ENCODE measurements at regions not wholly inside any gene's neighbourhood (a gene's known extent, or its start where the extent isn't known, plus 50 kb on each side); places are given as distances from the start of the nearest gene placed in this dataset.
"Not testable (repeated sequence)": the region's sequence is repeated elsewhere in the genome, so short reads cannot be mapped to it uniquely, and the experiment has no call there.

DNA sequence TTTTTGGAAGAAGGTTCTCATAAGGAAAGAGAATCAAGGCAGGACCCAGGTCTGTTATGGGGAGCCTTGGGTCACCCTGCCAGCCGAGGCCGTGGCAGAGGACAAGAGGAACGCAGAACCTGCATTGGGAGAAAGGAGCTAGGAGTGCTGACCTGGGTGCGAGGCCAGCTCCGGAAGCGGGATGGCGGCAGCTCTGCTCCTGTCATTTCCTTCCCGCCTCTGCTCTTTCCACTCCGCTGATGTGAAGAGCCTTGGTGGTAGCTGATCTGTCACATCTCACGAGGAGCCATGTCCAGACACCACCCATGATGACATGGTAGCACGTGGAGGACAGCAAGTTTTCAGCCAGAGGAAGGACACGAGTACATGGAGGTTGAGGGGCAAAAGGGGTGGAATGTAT, 109.5 kb upstream of the COL5A1 start:
- peaks cover 30% of the 10 kb centered on the region for H3K9me3 Mint-ChIP-seq
- H2AFZ ChIP-seq (replicated peaks), result no peak overlapping the region
- TF ChIP-seq EZH2 (IDR thresholded peaks at IDR 0.05) (no peak), EZH2phosphoT487 (IDR thresholded peaks at IDR 0.05) (no peak)
- TF ChIP-seq, protein P1, sequence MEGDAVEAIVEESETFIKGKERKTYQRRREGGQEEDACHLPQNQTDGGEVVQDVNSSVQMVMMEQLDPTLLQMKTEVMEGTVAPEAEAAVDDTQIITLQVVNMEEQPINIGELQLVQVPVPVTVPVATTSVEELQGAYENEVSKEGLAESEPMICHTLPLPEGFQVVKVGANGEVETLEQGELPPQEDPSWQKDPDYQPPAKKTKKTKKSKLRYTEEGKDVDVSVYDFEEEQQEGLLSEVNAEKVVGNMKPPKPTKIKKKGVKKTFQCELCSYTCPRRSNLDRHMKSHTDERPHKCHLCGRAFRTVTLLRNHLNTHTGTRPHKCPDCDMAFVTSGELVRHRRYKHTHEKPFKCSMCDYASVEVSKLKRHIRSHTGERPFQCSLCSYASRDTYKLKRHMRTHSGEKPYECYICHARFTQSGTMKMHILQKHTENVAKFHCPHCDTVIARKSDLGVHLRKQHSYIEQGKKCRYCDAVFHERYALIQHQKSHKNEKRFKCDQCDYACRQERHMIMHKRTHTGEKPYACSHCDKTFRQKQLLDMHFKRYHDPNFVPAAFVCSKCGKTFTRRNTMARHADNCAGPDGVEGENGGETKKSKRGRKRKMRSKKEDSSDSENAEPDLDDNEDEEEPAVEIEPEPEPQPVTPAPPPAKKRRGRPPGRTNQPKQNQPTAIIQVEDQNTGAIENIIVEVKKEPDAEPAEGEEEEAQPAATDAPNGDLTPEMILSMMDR (IDR thresholded peaks at IDR 0.05), result no peak
- no peaks in the 10 kb centered on the region for H3F3A ChIP-seq (ENCODE audit: low read depth)
- no peak overlapping the region for H3K4me3 ChIP-seq
- H3K36me3 Mint-ChIP-seq, result no peaks in the 10 kb centered on the region
- no peak for DNase-seq (ENCODE audit: low spot score)
- H3K27ac Mint-ChIP-seq, result no peak overlapping the region
- H3K4me1 ChIP-seq, result no peaks in the 10 kb centered on the region
- no peaks in the 10 kb centered on the region for H4K20me1 ChIP-seq (ENCODE audit: low read depth)
- no peak overlapping the region for H3K4me2 ChIP-seq
- no peak overlapping the region for H3K4me3 Mint-ChIP-seq
- H3K79me2 ChIP-seq (ENCODE audit: low read depth), result no peaks in the 10 kb centered on the region
- H3K9ac ChIP-seq, result no peak overlapping the region
- H3K27me3 ChIP-seq, result no peaks in the 10 kb centered on the region
- peaks cover 10% of the 10 kb centered on the region for H3K27me3 Mint-ChIP-seq (ENCODE audit: insufficient read depth, low read depth)
- no peaks in the 10 kb centered on the region for H3K9me3 ChIP-seq (ENCODE audit: low read depth)
- H3K4me1 Mint-ChIP-seq, result no peaks in the 10 kb centered on the region
- H3K36me3 ChIP-seq, result no peaks in the 10 kb centered on the region
- no peak overlapping the region for H3K27ac ChIP-seq

DNA sequence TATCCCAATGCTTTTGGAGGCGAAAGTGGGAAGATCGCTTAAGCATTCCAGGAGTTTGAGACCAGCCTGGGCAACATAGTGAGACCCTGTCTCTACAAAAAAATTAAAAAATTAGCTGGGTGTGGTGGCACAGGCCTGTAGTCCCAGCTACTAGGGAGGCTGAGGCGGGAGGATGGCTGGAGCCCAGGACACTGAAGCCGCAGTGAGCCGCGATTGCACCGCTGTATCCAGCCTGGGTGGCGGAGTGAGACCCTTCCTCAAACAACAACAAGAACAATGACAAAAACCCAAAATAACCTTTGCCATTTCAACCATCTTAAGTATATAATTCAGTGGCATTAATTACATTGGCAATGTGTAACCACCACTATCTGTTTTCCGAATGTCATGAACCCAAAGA, 108.9 kb upstream of the COL5A1 start:
- H3K79me2 ChIP-seq (ENCODE audit: low read depth); H3K4me1 Mint-ChIP-seq; H3K27me3 Mint-ChIP-seq (ENCODE audit: insufficient read depth, low read depth); H3K36me3 ChIP-seq; H3K4me1 ChIP-seq; H3K4me3 ChIP-seq; H3K4me2 ChIP-seq; H3F3A ChIP-seq (ENCODE audit: low read depth); H3K9me3 ChIP-seq (ENCODE audit: low read depth); H2AFZ ChIP-seq (replicated peaks); H3K27ac ChIP-seq; DNase-seq (ENCODE audit: low spot score); H3K27ac Mint-ChIP-seq; H3K36me3 Mint-ChIP-seq; H3K27me3 ChIP-seq; H3K9ac ChIP-seq; H4K20me1 ChIP-seq (ENCODE audit: low read depth); H3K4me3 Mint-ChIP-seq: not testable (repeated sequence)
- peaks cover 30% of the 10 kb centered on the region for H3K9me3 Mint-ChIP-seq

DNA sequence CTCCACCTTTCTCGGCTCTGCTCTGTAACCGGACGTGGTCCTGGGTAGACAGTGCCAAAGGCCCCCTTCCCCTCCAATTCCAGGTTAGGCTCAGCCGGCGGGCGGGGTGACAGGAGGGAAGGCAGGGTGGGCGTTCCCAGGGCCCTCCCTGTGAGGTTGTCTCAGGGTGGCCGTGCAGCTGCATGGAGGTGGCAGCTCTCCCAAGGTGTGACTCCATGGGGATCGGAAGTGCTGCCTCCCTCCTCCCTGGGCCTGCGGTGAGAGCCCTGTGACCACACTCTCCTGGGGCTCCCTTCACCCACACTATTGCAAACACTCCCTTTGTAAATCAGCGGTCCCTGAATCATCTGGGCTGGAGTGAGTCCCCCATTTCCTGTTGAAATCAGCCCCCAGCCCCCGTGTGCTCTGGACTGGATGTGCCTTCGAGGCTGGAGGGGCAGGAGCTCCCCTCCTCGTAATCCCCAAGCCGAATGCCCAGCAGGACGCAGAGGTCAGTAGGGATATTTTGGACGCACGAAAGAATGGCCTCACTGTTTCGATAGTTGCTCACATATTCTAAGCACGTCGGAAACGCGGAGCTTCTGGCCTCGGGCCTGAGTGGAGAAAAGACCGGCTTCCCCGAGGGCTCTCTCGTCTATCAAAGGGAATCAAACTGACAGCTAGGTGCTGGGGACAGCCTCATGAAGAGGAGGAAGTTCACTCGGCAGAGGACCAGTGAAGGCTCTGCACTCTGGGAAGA, 107.6 kb upstream of the COL5A1 start:
- H3K36me3 Mint-ChIP-seq, result no peaks in the 10 kb centered on the region
- Histone ChIP-seq H3K36me3 (no peaks in the 10 kb centered on the region), H3K9ac (no peak overlapping the region), H2AFZ (replicated peaks) (no peak overlapping the region), H3K4me1 (no peaks in the 10 kb centered on the region), H4K20me1 (ENCODE audit: low read depth) (no peaks in the 10 kb centered on the region), H3K27ac (no peak overlapping the region), H3K4me2 (no peak overlapping the region), H3K79me2 (ENCODE audit: low read depth) (no peaks in the 10 kb centered on the region), H3F3A (ENCODE audit: low read depth) (no peaks in the 10 kb centered on the region), H3K27me3 (no peaks in the 10 kb centered on the region), H3K4me3 (no peak overlapping the region), H3K9me3 (ENCODE audit: low read depth) (no peaks in the 10 kb centered on the region)
- peaks cover 5% of the 10 kb centered on the region for H3K4me1 Mint-ChIP-seq
- H3K27ac Mint-ChIP-seq, result no peak overlapping the region
- TF ChIP-seq, protein P1 (IDR thresholded peaks at IDR 0.05), result no peak
- TF ChIP-seq EZH2 (IDR thresholded peaks at IDR 0.05), result no peak
- TF ChIP-seq EZH2phosphoT487 (IDR thresholded peaks at IDR 0.05), result no peak
- peaks cover 5% of the 10 kb centered on the region for H3K27me3 Mint-ChIP-seq (ENCODE audit: insufficient read depth, low read depth)
- no peak for DNase-seq (ENCODE audit: low spot score)
- peaks cover 19% of the 10 kb centered on the region for H3K9me3 Mint-ChIP-seq
- no peak overlapping the region for H3K4me3 Mint-ChIP-seq

DNA sequence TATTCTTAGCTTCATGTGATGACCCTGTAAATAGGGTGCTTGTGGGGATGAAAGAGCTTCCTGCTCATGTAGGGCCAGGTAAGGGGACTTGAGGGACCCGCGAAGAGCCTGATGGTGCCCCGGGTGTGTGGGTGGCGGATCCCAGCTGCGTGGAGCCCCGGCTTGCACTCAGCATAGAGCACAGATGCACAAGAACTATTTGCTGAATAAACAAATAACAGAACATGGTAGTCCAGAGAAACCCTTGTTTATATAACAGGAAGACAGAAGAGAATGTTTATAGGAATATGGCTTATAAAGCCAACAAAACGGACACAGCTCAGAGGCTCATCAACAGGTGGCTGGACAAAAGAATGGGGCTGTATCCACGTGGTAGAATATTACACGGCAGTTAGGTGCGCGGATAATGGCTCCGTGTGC, 106.9 kb upstream of the COL5A1 start:
- H3K4me3 ChIP-seq, result no peak overlapping the region
- no peak overlapping the region for H3K4me2 ChIP-seq
- H3K4me1 ChIP-seq, result no peaks in the 10 kb centered on the region
- peaks cover 5% of the 10 kb centered on the region for H3K27me3 Mint-ChIP-seq (ENCODE audit: insufficient read depth, low read depth)
- no peaks in the 10 kb centered on the region for H3K36me3 ChIP-seq
- no peak overlapping the region for H3K9ac ChIP-seq
- H3K36me3 Mint-ChIP-seq, result no peaks in the 10 kb centered on the region
- H3K27ac Mint-ChIP-seq, result no peak overlapping the region
- no peaks in the 10 kb centered on the region for H3K27me3 ChIP-seq
- H3K79me2 ChIP-seq (ENCODE audit: low read depth), result no peaks in the 10 kb centered on the region
- no peaks in the 10 kb centered on the region for H3K9me3 ChIP-seq (ENCODE audit: low read depth)
- DNase-seq (ENCODE audit: low spot score), result no peak
- no peak overlapping the region for H3K27ac ChIP-seq
- no peak overlapping the region for H2AFZ ChIP-seq (replicated peaks)
- H3K4me1 Mint-ChIP-seq, result peaks cover 8% of the 10 kb centered on the region
- H3K4me3 Mint-ChIP-seq, result no peak overlapping the region
- TF ChIP-seq EZH2phosphoT487 (IDR thresholded peaks at IDR 0.05) (no peak), EZH2 (IDR thresholded peaks at IDR 0.05) (no peak)
- TF ChIP-seq, protein P1 (IDR thresholded peaks at IDR 0.05), result no peak
- no peaks in the 10 kb centered on the region for H3F3A ChIP-seq (ENCODE audit: low read depth)
- H3K9me3 Mint-ChIP-seq, result peaks cover 17% of the 10 kb centered on the region
- no peaks in the 10 kb centered on the region for H4K20me1 ChIP-seq (ENCODE audit: low read depth)
